Spleen (tissue), 11 donors: ENCODE measurements at regions not wholly inside any gene's neighbourhood (a gene's known extent, or its start where the extent isn't known, plus 50 kb on each side); places are given as distances from the start of the nearest gene placed in this dataset.

Experiments
- DNase-seq: peaks from one replicate; pipeline ENCODE4 v3.0.0-alpha.2; 2020
- H3K27ac ChIP-seq, 8 donors: fragments of 200-600 bp; sonication (generic) in 7 of 8; 1 replicate in 4 of 8; 2 replicates in 4 of 8; pipeline versions ENCODE4 v1.5.0 to v1.8.0; 2016 to 2021; ENCODE audit warnings: inconsistent platforms in 4 of 8, mild to moderate bottlenecking in 4 of 8, moderate library complexity in 1 of 8
- H3K27me3 ChIP-seq, 7 donors: fragments of 200-600 bp; sonication (generic) in 6 of 7; replicated peaks in 1 of 7; 1 replicate in 4 of 7; 2 replicates in 3 of 7; pipeline versions ENCODE4 v1.5.0 to v1.8.0; 2016 to 2021; ENCODE audit warnings: inconsistent platforms in 3 of 7, mild to moderate bottlenecking in 1 of 7
- H3K36me3 ChIP-seq, 6 donors: fragments of 200-600 bp; sonication (generic) in 5 of 6; 1 replicate in 4 of 6; 2 replicates in 2 of 6; pipeline versions ENCODE4 v1.5.0 to v1.8.0; 2016 to 2021; ENCODE audit warnings: inconsistent platforms in 2 of 6
- H3K4me1 ChIP-seq, 6 donors: fragments of 200-600 bp; sonication (generic) in 5 of 6; 1 replicate in 3 of 6; 2 replicates in 3 of 6; pipeline versions ENCODE4 v1.5.0 to v1.8.0; 2016 to 2021; ENCODE audit warnings: inconsistent platforms in 3 of 6
- H3K4me3 ChIP-seq, 8 donors: fragments of 200-600 bp; sonication (generic) in 7 of 8; 1 replicate in 4 of 8; 2 replicates in 4 of 8; pipeline versions ENCODE4 v1.5.0 to v1.8.0; 2016 to 2021; ENCODE audit warnings: inconsistent platforms in 4 of 8, mild to moderate bottlenecking in 4 of 8, moderate library complexity in 2 of 8
- H3K9me3 ChIP-seq, 8 donors: fragments of 200-600 bp; sonication (generic) in 7 of 8; 1 replicate in 4 of 8; 2 replicates in 4 of 8; pipeline versions ENCODE4 v1.5.0 to v1.8.0; 2016 to 2021; ENCODE audit warnings: inconsistent platforms in 4 of 8
- CTCF ChIP-seq, 11 experiments: fragments of 200-600 bp in 7 of 11; fragments of 450-650 bp in 4 of 11; sonication (generic) in 4 of 11; IDR thresholded peaks in 8 of 11; conservative IDR thresholded peaks in 3 of 11; 1 replicate in 7 of 11; 2 replicates in 4 of 11; pipeline versions ENCODE4 v1.4.0 to v1.8.0; 2016 to 2021; ENCODE audit warnings: antibody characterized with exemption in 11 of 11, inconsistent platforms in 4 of 11, mild to moderate bottlenecking in 1 of 11
- POLR2A ChIP-seq, 3 donors: fragments of 450-650 bp; IDR thresholded peaks; one replicate each; pipeline ENCODE4 v1.5.1; 2017; ENCODE audit warnings: antibody characterized with exemption in 3 of 3, mild to moderate bottlenecking in 1 of 3
- POLR2AphosphoS5 ChIP-seq, 3 donors: sonication (generic); formaldehyde crosslinking; IDR thresholded peaks; one replicate each; pipeline ENCODE4 v1.5.1; 2017; ENCODE audit warnings: antibody characterized with exemption in 3 of 3
- WGBS, 5 donors: extraction: QIAGEN DNeasy Blood & Tissue Kit in 3 of 5; methylation state at CpG; one replicate each; pipeline versions ENCODE4 v1.1.5 to v1.1.7; 2013 to 2018; 5-methylcytosine and 5-hydroxymethylcytosine counted together
- intact Hi-C: fragments of 100-400 bp; cut with DNase I; formaldehyde crosslinking; loops from one replicate; pipeline ENCODE4 v1.15.0; 2023; ENCODE audit warnings: low total_unique reads
- donor health status: healthy with polysubstance abuse.
- donor health status: DM: no; HTN: no; CAD: no; lungs with moderate emphysema.
- donor health status: DM: no; HTN: no; CAD: no.
- donor health status: Bipolar disorder and iron deficiency.
- donor health status: healthy.
- donor health status: DM: no; HTN: no; CAD: no.
- donor health status: DM: yes; HTN: yes; CAD: no.

DNA sequence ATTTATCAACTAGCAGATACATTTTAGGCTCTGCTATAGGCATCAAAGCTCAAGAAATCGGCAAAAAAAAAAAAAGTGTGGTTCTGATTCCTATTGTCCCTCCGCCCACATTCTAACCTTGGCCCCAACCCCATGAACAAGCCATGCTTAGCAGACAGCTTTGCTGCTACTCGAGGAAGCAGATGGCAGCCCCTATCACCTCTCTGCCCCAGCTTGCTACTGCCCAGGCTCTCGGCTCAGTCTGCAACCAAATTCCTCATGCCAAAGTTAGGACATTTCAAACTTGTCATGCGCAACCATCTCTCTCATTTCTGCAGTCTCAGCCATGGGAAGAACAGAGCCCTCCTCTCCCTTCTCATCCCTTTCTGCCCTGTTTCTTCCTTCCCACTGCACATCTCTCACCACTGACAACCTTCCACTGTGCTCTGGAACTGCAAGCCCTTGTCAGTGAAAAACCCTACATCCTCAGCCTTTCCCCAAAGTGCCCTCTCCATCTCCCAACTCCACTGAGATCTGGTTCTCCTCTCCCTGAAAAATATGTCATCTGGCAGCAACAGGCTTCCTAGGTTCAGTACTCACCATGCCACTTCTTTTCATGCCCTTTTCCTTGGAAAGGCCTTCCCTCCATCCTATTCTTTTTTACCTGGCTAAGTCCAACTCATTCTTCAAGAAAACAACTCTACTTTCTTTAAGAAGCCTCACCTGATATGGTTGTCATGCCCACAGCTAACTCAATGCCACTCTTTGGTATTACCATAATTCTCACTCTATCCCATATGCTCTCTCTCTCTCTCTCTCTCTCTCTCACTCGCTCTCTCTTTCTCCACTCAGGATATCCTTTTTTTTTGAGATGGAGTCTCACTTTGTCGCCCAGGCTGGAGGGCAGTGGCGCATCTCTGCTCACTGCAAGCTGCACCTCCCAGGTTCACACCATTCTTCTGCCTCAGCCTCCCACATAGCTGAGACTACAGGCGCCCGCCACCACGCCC lies 60.1 kb upstream of the FHIP2A start:
- TF ChIP-seq CTCF (IDR thresholded peaks at IDR 0.05 in 8 of 11, conservative IDR thresholded peaks at IDR 0.05 in 3 of 11) (no peak), POLR2A (IDR thresholded peaks at IDR 0.05) (no peak), POLR2AphosphoS5 (IDR thresholded peaks at IDR 0.05) (no peak)
- no peaks in the 10 kb centered on the region for H3K4me1 ChIP-seq
- peaks cover 0 to 38% (median 20%) of the 10 kb centered on the region in 7 donors for H3K27me3 ChIP-seq
- H3K27ac ChIP-seq, result no peak overlapping the region
- DNase-seq, result no peak
- WGBS, 5 donors, result 83 to 88% (median 85%) methylated on average over 11 of the region's 11 CpGs
- intact Hi-C loops, result no loop called here
- no peaks in the 10 kb centered on the region for H3K36me3 ChIP-seq
- H3K9me3 ChIP-seq, result no peaks in the 10 kb centered on the region
- no peak overlapping the region for H3K4me3 ChIP-seq

DNA sequence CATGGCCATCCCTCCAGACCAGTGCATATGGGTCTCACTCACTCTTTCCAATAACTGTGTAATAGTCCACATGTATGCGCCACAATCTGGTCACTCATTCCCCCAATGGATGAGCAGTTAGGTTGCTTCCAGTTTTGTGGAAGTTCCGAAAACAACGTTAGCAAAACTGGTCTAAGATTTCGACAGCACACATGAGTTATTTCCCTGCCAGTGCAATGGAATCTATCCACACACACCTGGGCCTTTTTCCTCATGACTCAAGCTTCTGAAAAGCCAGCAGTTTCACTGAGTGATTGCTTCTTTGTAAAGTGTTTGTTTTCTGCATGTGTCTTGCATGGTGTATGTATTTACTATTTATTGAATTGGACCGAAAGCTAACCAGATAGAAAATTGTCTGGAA lies 58.8 kb upstream of the FHIP2A start:
- DNase-seq, result no peak
- H3K9me3 ChIP-seq, result no peaks in the 10 kb centered on the region
- H3K4me1 ChIP-seq, result peaks cover 3 to 11% (median 10%) of the 10 kb centered on the region in 6 donors
- H3K4me3 ChIP-seq, result no peak overlapping the region
- no peak overlapping the region for H3K27ac ChIP-seq
- WGBS, 5 donors, result 81 to 90% (median 88%) methylated on average over 5 of the region's 5 CpGs
- H3K27me3 ChIP-seq, result peaks cover 0 to 51% (median 33%) of the 10 kb centered on the region in 7 donors
- H3K36me3 ChIP-seq, result no peaks in the 10 kb centered on the region
- intact Hi-C loops, result no loop called here
- no peak for TF ChIP-seq POLR2AphosphoS5 (IDR thresholded peaks at IDR 0.05)
- no peak for TF ChIP-seq CTCF (IDR thresholded peaks at IDR 0.05 in 8 of 11, conservative IDR thresholded peaks at IDR 0.05 in 3 of 11)
- TF ChIP-seq POLR2A (IDR thresholded peaks at IDR 0.05), result no peak

DNA sequence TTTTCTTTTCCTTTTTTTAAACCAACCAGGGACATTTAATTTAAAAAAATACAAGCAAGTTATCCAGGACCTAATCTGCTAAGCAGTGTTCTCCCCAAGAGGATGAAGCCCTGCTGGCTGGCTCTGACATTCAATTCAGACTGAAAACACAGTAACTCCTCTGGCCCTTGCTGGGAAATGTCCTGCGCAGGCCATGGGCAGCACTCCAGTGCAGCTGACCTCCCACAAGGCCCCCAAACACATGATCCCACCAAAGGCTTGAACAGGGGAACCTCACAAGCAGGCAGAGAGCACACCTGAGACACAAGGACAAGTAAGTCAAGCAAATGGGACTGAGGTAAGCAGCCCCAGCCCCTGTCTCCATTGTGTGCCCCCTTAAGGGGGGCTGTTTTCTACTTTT lies 56.9 kb upstream of the FHIP2A start:
- TF ChIP-seq POLR2A (IDR thresholded peaks at IDR 0.05) (no peak), POLR2AphosphoS5 (IDR thresholded peaks at IDR 0.05) (no peak), CTCF (IDR thresholded peaks at IDR 0.05 in 8 of 11, conservative IDR thresholded peaks at IDR 0.05 in 3 of 11) (no peak)
- peaks cover 3 to 18% (median 12%) of the 10 kb centered on the region in 6 donors for H3K4me1 ChIP-seq
- WGBS, 5 donors, result 0 to 78% (median 50%) methylated on average over 1 of the region's 1 CpG
- no peak overlapping the region for H3K27ac ChIP-seq
- intact Hi-C loops, result no loop called here
- H3K4me3 ChIP-seq, result no peak overlapping the region
- H3K27me3 ChIP-seq, result peaks cover 0 to 64% (median 41%) of the 10 kb centered on the region in 7 donors
- H3K36me3 ChIP-seq, result no peaks in the 10 kb centered on the region
- H3K9me3 ChIP-seq, result no peaks in the 10 kb centered on the region
- DNase-seq, result no peak

GRCh38 chr10:114766470-114766869 lies 55.1 kb upstream of the FHIP2A start:
- Histone ChIP-seq H3K4me1 (peaks cover 3 to 18% (median 12%) of the 10 kb centered on the region in 6 donors), H3K27ac (no peak overlapping the region), H3K9me3 (no peaks in the 10 kb centered on the region), H3K4me3 (no peak overlapping the region), H3K36me3 (no peaks in the 10 kb centered on the region), H3K27me3 (peaks cover 0 to 64% (median 41%) of the 10 kb centered on the region in 7 donors)
- no peak for DNase-seq
- 80 to 95% (median 89%) methylated on average over 6 of the region's 6 CpGs for WGBS, 5 donors
- TF ChIP-seq POLR2AphosphoS5 (IDR thresholded peaks at IDR 0.05), result no peak
- TF ChIP-seq CTCF (IDR thresholded peaks at IDR 0.05 in 8 of 11, conservative IDR thresholded peaks at IDR 0.05 in 3 of 11), result no peak
- no peak for TF ChIP-seq POLR2A (IDR thresholded peaks at IDR 0.05)
- intact Hi-C loops, result no loop called here
